Neural crest cell (in vitro differentiated cells): ENCODE measurements at regions not wholly inside any gene's neighbourhood (a gene's known extent, or its start where the extent isn't known, plus 50 kb on each side); places are given as distances from the start of the nearest gene placed in this dataset.

Experiments used
- DNase-seq: peaks from one replicate; pipeline ENCODE4 v3.0.0; 2021; ENCODE audit warnings: low read depth, mixed read lengths, low spot score
- H3K27ac Mint-ChIP-seq: one replicate; pipeline ENCODE4 v1.8.0; 2021; ENCODE audit warnings: mild to moderate bottlenecking, mixed read lengths; ENCODE audit not compliant: unreplicated experiment
- H3K27me3 Mint-ChIP-seq: 2 replicates; pipeline ENCODE4 v1.8.0; 2021; ENCODE audit warnings: low read depth, mild to moderate bottlenecking, mixed read lengths
- H3K36me3 Mint-ChIP-seq: 2 replicates; pipeline ENCODE4 v1.8.0; 2021; ENCODE audit warnings: low read depth, mild to moderate bottlenecking, mixed read lengths
- H3K4me1 Mint-ChIP-seq: 2 replicates; pipeline ENCODE4 v1.8.0; 2021; ENCODE audit warnings: mixed read lengths
- H3K4me3 Mint-ChIP-seq: one replicate; pipeline ENCODE4 v1.8.0; 2021; ENCODE audit warnings: mild to moderate bottlenecking, mixed read lengths
- H3K9me3 Mint-ChIP-seq: 2 replicates; pipeline ENCODE4 v1.8.0; 2021; ENCODE audit warnings: mixed read lengths
- TF ChIP-seq, protein P1 (sequence below): fragments of 200-600 bp; sonication (generic); conservative IDR thresholded peaks from 2 replicates; pipeline ENCODE4 v1.5.0; 2021; ENCODE audit warnings: antibody characterized with exemption, mild to moderate bottlenecking

- no peaks in the 10 kb centered on the region for H3K4me1 Mint-ChIP-seq
- no peak for DNase-seq
- TF ChIP-seq, protein P1, sequence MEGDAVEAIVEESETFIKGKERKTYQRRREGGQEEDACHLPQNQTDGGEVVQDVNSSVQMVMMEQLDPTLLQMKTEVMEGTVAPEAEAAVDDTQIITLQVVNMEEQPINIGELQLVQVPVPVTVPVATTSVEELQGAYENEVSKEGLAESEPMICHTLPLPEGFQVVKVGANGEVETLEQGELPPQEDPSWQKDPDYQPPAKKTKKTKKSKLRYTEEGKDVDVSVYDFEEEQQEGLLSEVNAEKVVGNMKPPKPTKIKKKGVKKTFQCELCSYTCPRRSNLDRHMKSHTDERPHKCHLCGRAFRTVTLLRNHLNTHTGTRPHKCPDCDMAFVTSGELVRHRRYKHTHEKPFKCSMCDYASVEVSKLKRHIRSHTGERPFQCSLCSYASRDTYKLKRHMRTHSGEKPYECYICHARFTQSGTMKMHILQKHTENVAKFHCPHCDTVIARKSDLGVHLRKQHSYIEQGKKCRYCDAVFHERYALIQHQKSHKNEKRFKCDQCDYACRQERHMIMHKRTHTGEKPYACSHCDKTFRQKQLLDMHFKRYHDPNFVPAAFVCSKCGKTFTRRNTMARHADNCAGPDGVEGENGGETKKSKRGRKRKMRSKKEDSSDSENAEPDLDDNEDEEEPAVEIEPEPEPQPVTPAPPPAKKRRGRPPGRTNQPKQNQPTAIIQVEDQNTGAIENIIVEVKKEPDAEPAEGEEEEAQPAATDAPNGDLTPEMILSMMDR = no peak
- no peaks in the 10 kb centered on the region for H3K36me3 Mint-ChIP-seq
- no peak overlapping the region for H3K4me3 Mint-ChIP-seq
- H3K27me3 Mint-ChIP-seq = no peaks in the 10 kb centered on the region
- H3K27ac Mint-ChIP-seq = no peak overlapping the region
- H3K9me3 Mint-ChIP-seq = no peaks in the 10 kb centered on the region
Observed at GRCh38 chr12:59452746-59453145, 143.1 kb upstream of the SLC16A7 start.

DNA sequence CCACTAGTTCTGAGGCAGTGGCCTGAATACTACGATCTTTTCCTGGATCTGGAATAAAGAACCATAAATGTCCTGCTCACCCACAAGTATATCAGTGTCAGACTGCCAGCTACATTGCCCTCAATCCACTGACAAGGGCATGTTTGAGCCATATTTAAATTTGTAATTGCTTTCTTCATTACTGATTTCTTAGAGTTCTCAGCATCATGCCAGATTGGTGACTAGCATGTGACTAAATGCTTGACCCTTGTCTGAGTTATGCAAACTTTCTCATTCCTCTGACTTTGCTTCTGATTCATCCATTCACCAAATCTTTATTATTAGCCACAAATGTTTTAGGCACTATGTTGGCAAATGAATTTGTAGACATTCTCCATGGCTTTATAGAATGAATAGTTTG is 143.6 kb upstream of the SLC16A7 start:
- Mint-ChIP-seq H3K9me3 (no peaks in the 10 kb centered on the region), H3K4me1 (no peaks in the 10 kb centered on the region), H3K27me3 (no peaks in the 10 kb centered on the region), H3K36me3 (no peaks in the 10 kb centered on the region), H3K27ac (no peak overlapping the region), H3K4me3 (no peak overlapping the region)
- DNase-seq = no peak
- TF ChIP-seq, protein P1 = no peak

GRCh38 chr12:59446116-59446515 is 149.7 kb upstream of the SLC16A7 start:
- DNase-seq = no peak
- Mint-ChIP-seq H3K36me3 (no peaks in the 10 kb centered on the region), H3K9me3 (peaks cover 6% of the 10 kb centered on the region), H3K27me3 (no peaks in the 10 kb centered on the region), H3K4me3 (no peak overlapping the region), H3K4me1 (no peaks in the 10 kb centered on the region), H3K27ac (no peak overlapping the region)
- TF ChIP-seq, protein P1 = no peak

DNA sequence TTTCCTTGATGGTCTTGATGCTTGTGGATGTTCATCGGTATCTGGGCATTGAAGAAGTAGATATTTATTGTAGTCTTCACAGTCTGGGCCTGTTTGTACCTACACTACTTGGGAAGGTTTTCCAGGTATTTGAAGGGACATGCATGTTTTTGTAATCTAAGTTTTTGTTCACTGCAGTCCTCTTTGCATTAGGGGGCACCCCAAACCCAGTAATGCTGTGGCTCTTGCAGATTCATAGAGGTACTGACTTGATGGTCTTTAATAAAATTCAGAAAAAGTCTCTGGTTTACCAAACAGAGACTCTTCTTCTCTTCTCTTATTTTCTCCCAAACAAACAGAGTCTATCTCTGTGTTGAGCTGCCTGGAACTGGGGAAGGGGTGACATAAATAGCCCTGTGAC is 150.9 kb upstream of the SLC16A7 start:
- Mint-ChIP-seq H3K4me3 (no peak overlapping the region), H3K27me3 (no peaks in the 10 kb centered on the region), H3K27ac (no peak overlapping the region), H3K36me3 (peaks cover 4% of the 10 kb centered on the region), H3K9me3 (peaks cover 11% of the 10 kb centered on the region), H3K4me1 (no peaks in the 10 kb centered on the region)
- DNase-seq = no peak
- TF ChIP-seq, protein P1 = no peak

- Mint-ChIP-seq H3K27ac (no peak overlapping the region), H3K9me3 (no peaks in the 10 kb centered on the region), H3K27me3 (no peaks in the 10 kb centered on the region), H3K4me1 (no peaks in the 10 kb centered on the region), H3K36me3 (no peaks in the 10 kb centered on the region), H3K4me3 (no peak overlapping the region)
- no peak for DNase-seq
- TF ChIP-seq, protein P1 = no peak
Observed at GRCh38 chr12:59432057-59432456, 163.8 kb upstream of the SLC16A7 start.

DNA sequence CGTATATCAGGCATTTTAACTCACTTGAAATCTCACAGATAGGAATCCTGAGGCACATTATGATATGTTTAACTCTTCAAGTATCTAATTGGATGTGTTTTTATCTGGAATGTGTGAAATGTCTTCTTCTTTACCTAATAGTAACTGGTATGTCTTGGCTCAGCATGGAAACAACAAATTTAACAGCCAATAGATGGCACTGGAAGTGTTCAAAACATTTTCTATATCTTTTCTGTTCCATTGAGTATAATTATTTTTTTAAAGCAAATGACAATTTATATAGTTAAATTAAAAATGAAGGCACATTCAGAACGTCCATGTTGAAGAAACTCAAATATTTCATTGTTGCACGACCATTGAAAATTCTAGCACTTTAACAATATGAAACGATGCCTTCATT is 164.6 kb upstream of the SLC16A7 start:
- Mint-ChIP-seq H3K4me1 (no peaks in the 10 kb centered on the region), H3K27ac (no peak overlapping the region), H3K9me3 (no peaks in the 10 kb centered on the region), H3K36me3 (no peaks in the 10 kb centered on the region), H3K27me3 (no peaks in the 10 kb centered on the region), H3K4me3 (no peak overlapping the region)
- DNase-seq = no peak
- TF ChIP-seq, protein P1 = no peak
